ENCODE measurements at regions not wholly inside any gene's neighbourhood (a gene's known extent, or its start where the extent isn't known, plus 50 kb on each side); places are given as distances from the start of the nearest gene placed in this dataset.

DNA sequence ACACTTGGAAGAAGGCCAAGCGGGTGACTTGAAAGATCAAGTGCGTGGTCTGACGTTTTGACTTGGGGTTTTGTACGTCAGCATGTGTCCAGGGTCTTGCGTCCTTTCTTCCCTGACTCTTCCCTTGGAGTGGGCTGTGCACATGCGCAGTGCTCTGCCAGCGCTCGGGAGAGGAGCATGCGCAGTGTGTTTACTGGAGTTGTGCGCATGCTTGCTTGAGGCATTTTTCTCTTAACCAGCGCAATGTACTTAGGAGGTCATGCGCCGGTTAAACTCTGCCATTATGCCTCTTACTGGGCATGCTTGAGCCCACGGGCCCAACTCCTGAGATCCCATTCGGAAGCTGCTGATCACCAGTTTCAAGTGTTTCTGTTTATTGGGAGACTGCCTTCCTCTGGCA is 242.5 kb upstream of the AJAP1 start:
- TF ChIP-seq CTCF (IDR thresholded peaks at IDR 0.05), result no peak
- no peak for TF ChIP-seq POLR2A (IDR thresholded peaks at IDR 0.05)
